GM21367 (cell line): ENCODE measurements at regions not wholly inside any gene's neighbourhood (a gene's known extent, or its start where the extent isn't known, plus 50 kb on each side); places are given as distances from the start of the nearest gene placed in this dataset.
"Not testable (repeated sequence)": the region's sequence is repeated elsewhere in the genome, so short reads cannot be mapped to it uniquely, and the experiment has no call there.

Experiments used
- ATAC-seq: cut with Tn5 transposase; IDR thresholded peaks from one replicate; pipeline ENCODE4 v1.9.1; 2021; ENCODE audit not compliant: unreplicated experiment

DNA sequence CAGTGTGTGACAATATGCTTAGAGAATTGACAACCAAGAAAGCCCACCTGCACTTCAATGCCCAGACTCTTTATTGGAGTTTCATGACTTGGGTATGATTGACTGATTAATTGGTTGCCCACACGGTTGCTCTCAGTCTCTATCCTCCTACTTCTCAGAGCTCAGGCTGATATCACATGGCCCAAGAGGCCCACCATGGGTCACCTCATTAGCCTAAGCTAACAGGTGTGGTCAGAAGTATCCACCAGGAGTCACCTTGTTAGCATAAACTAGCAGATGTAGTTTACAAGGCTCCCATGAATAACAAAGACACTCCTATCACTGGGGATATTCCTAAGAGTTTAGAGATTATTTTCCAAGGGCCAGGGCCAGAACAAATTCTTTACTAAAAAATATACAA is 120.2 kb upstream of the MBNL1 start:
- ATAC-seq, result no peak

DNA sequence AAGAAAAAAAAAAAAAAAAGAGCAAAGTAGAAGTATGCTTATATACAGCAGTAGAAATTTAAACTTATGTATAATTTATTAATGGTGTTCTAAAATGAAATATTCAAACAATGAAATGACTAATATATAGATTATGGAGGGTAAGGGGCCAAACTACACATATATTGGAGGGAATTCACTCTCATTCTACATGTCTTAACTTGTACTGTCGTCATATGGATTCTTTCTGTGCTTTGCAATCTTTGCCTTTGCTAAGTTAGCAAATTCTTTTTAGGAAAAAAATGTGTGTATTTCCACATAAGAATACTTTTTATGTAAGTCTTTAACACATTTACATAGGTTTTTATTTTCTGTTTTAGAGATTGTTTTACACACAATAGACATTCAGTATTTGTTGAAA is 118.9 kb upstream of the MBNL1 start:
- ATAC-seq, result no peak

DNA sequence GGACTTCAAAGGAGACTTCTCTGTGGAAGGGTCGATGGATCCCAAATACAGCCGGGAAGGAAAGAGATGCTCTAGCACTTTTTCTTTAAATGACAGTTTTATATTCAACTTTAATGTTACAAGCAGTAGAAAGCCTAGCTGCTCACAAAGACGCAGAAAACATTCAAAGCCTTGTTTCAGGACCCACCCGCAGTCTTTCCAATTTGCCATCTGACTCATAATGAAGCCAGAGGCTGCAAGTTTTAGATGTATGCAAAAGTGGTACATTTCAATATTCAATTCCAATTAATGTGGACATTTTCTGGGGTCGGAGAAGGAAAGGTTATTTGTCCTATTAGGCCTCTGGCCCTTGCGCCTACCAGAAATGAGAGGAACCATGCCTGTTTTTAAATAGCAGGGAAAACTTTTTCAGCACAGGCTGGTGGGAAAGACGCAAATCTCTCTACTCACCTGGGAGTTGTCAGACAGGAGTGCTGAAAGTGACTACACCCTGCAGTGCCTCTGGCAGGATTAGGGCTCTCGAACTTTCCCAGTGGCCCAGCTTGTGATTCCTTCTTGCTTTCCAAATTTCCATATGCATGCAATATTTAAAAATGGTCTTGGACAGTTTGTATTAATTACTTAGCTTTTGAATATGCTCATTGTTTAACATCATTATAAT is 117.4 kb upstream of the MBNL1 start:
- no peak for ATAC-seq

DNA sequence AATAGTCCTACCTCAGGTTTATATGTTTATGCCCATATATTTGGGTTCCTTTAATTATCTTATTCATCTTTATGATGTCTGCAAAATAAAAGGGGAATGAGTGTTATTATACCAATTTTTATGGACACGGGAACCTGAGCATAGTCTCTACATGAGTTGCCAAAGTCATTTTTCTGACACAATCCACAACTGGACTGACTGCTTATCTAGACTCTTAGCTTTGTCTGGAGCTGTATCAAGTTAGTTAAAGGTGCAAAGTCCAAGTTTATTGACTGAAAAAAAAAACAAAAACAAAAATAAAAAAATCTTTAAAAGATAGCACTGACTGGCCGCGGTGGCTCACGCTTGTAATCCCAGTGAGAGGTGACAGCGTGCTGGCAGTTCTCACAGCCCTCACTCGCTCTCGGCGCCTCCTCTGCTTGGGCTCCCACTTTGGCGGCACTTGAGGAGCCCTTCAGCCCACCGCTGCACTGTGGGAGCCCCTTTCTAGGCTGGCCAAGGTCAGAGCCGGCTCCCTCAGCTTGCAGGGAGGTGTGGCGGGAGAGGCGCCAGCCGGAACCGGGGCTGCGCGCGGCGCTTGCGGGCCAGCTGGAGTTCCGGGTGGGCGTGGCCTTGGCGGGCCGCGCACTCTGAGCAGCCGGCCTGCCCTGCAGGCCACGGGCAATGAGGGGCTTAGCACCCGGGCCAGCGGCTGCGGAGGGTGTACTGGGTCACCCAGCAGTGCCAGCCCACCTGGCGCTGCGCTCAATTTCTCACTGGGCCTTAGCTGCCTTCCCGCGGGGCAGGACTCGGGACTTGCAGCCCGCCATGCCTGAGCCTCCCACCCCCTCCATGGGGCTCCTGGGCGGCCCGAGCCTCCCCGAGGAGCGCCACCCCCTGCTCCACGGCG is 116.6 kb upstream of the MBNL1 start:
- ATAC-seq, result not testable (repeated sequence)

GRCh38 chr3:152153115-152153514 is 115.6 kb upstream of the MBNL1 start:
- not testable (repeated sequence) for ATAC-seq

DNA sequence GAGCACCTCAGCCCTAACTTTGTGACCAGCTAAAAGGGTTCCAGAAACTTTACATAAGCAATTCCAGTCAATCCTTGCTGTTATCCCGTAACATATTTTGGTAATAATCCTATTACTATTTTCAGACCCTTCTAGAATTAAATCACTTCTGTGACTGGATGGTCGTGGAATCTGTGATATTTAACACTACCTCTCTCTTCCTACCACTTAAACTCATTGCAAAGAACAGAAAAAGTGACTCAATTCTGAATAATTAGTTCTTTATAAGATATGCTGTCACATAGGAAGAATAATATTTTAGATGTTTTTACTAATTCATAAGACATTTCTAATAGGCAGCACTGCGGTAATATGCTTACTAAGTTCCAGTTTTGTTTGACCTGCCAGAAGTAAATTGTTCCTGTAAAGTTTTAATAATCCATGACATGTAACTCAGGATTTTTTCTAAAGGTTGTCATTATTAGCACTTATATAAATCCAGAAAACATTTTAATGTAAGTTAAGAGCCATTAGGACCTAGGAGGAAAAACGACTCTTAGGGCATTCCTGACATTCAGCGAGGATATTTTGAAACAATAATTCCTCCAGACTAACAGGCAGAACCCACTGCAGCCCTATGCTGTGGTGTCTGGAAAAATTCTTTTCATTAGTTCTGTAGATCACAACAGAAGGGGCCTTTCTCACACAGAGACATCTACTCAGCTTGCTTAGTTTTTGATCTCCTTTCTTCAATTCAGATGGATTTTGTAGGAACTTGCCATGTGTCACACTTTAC is 113.3 kb upstream of the MBNL1 start:
- ATAC-seq, result no peak

DNA sequence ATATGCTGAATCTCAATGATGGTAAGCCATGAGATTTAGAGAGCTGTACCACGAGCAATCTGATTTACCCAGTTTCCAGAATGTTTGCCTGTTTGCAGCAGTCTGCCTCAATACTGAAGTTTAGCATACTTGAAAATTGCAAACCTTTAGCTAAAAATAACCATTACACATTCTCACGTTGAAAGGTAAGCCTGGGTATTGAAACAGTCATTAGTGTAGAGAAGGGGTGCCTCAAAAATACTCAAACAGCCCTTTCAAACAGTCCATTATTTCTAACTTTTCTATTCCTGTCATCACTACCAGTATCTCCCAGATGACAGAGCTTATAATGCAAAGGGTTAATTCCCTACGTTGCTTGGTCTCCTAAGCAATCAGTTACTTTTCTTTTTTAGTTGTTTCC is 111.8 kb upstream of the MBNL1 start:
- ATAC-seq, result no peak

DNA sequence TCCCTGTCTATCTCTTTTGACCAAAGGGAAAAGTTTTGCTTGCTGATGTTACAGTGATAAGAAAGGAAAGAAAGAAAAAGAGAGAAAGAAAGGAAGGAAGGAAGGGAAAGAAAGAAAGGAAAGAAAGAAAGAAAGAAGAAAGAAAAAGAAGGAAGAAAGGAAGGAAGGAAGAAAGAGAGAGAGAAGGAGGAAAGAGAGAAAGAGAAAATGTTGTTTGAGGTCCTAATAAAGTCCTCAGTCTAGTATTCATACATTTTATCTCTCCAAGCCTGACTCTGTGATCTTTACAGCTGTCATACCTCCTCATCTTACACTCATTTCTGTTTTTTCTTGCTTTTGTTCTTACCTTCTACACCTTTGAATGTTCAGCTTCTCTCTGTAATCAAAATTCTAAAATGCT is 111.4 kb upstream of the MBNL1 start:
- ATAC-seq, result no peak

GRCh38 chr3:152159328-152159727 is 109.4 kb upstream of the MBNL1 start:
- ATAC-seq, result no peak

- ATAC-seq, result no peak
These were observed 108.2 kb upstream of the MBNL1 start for GRCh38 chr3:152160350-152161011.

- ATAC-seq, result no peak
These were observed 96.3 kb upstream of the MBNL1 start for GRCh38 chr3:152172460-152172859.

- no peak for ATAC-seq
These were observed 95.1 kb upstream of the MBNL1 start for GRCh38 chr3:152173627-152174026.

GRCh38 chr3:152174876-152175527 is 93.7 kb upstream of the MBNL1 start:
- ATAC-seq, result no peak

GRCh38 chr3:152175528-152175889 is 93.2 kb upstream of the MBNL1 start:
- ATAC-seq, result no peak

GRCh38 chr3:152176241-152176640 is 92.5 kb upstream of the MBNL1 start:
- no peak for ATAC-seq

GRCh38 chr3:152176998-152177397 is 91.7 kb upstream of the MBNL1 start:
- no peak for ATAC-seq

DNA sequence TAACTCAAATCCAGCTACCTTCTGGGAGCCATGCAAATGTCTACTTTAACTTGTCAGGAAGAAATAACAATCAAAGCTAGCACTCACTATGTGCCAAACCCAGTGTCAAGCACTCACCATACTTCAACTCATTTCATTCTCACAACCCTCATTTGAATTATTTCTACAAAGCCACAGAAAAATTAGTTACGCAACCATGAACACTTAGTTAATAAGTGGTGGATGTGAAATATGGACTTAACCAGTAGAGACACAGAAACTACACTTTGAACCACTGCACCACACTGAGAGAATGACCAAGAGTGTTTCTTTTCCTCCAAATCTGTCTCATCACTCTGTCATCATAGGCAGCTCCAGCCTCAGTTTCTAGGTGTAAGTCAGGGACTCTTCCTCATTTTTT is 91.0 kb upstream of the MBNL1 start:
- peak; percentile 74 for ATAC-seq

GRCh38 chr3:152183473-152183872 is 85.3 kb upstream of the MBNL1 start:
- ATAC-seq, result peak; percentile 67

- ATAC-seq, result no peak
These were observed 83.6 kb upstream of the MBNL1 start for GRCh38 chr3:152184971-152185686.
